ENCODE measurements at regions not wholly inside any gene's neighbourhood (a gene's known extent, or its start where the extent isn't known, plus 50 kb on each side); places are given as distances from the start of the nearest gene placed in this dataset.

- H3K4me2 ChIP-seq (ENCODE audit: control insufficient read depth, extremely low read depth, insufficient read depth, low read depth, low read length): peak overlapping the region; percentile 59
- H3K79me2 ChIP-seq (ENCODE audit: control insufficient read depth, insufficient read depth, low read length): no peaks in the 10 kb centered on the region
- no peak for TF ChIP-seq EZH2 (IDR thresholded peaks at IDR 0.05; ENCODE audit: low read length)
- TF ChIP-seq, protein P1, sequence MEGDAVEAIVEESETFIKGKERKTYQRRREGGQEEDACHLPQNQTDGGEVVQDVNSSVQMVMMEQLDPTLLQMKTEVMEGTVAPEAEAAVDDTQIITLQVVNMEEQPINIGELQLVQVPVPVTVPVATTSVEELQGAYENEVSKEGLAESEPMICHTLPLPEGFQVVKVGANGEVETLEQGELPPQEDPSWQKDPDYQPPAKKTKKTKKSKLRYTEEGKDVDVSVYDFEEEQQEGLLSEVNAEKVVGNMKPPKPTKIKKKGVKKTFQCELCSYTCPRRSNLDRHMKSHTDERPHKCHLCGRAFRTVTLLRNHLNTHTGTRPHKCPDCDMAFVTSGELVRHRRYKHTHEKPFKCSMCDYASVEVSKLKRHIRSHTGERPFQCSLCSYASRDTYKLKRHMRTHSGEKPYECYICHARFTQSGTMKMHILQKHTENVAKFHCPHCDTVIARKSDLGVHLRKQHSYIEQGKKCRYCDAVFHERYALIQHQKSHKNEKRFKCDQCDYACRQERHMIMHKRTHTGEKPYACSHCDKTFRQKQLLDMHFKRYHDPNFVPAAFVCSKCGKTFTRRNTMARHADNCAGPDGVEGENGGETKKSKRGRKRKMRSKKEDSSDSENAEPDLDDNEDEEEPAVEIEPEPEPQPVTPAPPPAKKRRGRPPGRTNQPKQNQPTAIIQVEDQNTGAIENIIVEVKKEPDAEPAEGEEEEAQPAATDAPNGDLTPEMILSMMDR (optimal IDR thresholded peaks at IDR 0.05 in 1 of 3, IDR thresholded peaks at IDR 0.05 in 1 of 3, conservative IDR thresholded peaks at IDR 0.05 in 1 of 3; ENCODE audit: extremely low read depth in 1 of 3, insufficient read depth in 2 of 3, low read length in 3 of 3): no peak
- H3K4me3 ChIP-seq (ENCODE audit: control insufficient read depth in 2 of 3, extremely low read depth in 1 of 3, insufficient read depth in 2 of 3, low read depth in 1 of 3, low read length in 3 of 3): no peak overlapping the region
- dilution Hi-C loops (cut with MboI; ENCODE audit: extremely low pct_ligation_motif_present, low sequenced_read_pairs): no loop called here
- FAIRE-seq (peak; percentile 73), DNase-seq (ENCODE audit: low read depth, low spot score) (peak; percentile 41)
- H3K4me1 ChIP-seq (ENCODE audit: control insufficient read depth, extremely low read depth, insufficient read depth, low read length): peaks cover 11% of the 10 kb centered on the region
- no peaks in the 10 kb centered on the region for H3K9me1 ChIP-seq (ENCODE audit: control insufficient read depth, extremely low read depth, insufficient read depth, low read length)
- H2AFZ ChIP-seq (ENCODE audit: control insufficient read depth, low read length): no peak overlapping the region
- peak overlapping the region; percentile 16 for H3K9ac ChIP-seq (ENCODE audit: control insufficient read depth, extremely low read depth, insufficient read depth, low read length)
- peak overlapping the region; percentile 56 for H3K27ac ChIP-seq (ENCODE audit: control insufficient read depth, insufficient read depth, low read length)
- no peaks in the 10 kb centered on the region for H4K20me1 ChIP-seq (ENCODE audit: control insufficient read depth, extremely low read depth, insufficient read depth, low read length)
- H3K36me3 ChIP-seq (ENCODE audit: control insufficient read depth in 2 of 2, extremely low read depth in 1 of 2, insufficient read depth in 2 of 2, low read length in 2 of 2): no peaks in the 10 kb centered on the region
- H3K9me3 ChIP-seq (ENCODE audit: control insufficient read depth, low read depth, low read length): no peaks in the 10 kb centered on the region
- H3K27me3 ChIP-seq (ENCODE audit: control insufficient read depth, extremely low read depth, insufficient read depth, low read length): peaks cover 4% of the 10 kb centered on the region
Measured at GRCh38 chrX:73268463-73268862, 53.8 kb upstream of the NAP1L2 start.

GRCh38 chrX:73267979-73268378 is 53.3 kb upstream of the NAP1L2 start:
- H3K4me3 ChIP-seq (ENCODE audit: control insufficient read depth in 2 of 3, extremely low read depth in 1 of 3, insufficient read depth in 2 of 3, low read depth in 1 of 3, low read length in 3 of 3): peak overlapping the region in 1 of 3 experiments; percentile 34
- TF ChIP-seq EZH2 (IDR thresholded peaks at IDR 0.05; ENCODE audit: low read length): no peak
- TF ChIP-seq, protein P1 (optimal IDR thresholded peaks at IDR 0.05 in 1 of 3, IDR thresholded peaks at IDR 0.05 in 1 of 3, conservative IDR thresholded peaks at IDR 0.05 in 1 of 3; ENCODE audit: extremely low read depth in 1 of 3, insufficient read depth in 2 of 3, low read length in 3 of 3): no peak
- H3K4me1 ChIP-seq (ENCODE audit: control insufficient read depth, extremely low read depth, insufficient read depth, low read length): peaks cover 11% of the 10 kb centered on the region
- dilution Hi-C loops (cut with MboI; ENCODE audit: extremely low pct_ligation_motif_present, low sequenced_read_pairs): no loop called here
- no peaks in the 10 kb centered on the region for H4K20me1 ChIP-seq (ENCODE audit: control insufficient read depth, extremely low read depth, insufficient read depth, low read length)
- DNase-seq (ENCODE audit: low read depth, low spot score) (peak; percentile 19), FAIRE-seq (peak; percentile 72)
- peak overlapping the region; percentile 16 for H3K9ac ChIP-seq (ENCODE audit: control insufficient read depth, extremely low read depth, insufficient read depth, low read length)
- H3K36me3 ChIP-seq (ENCODE audit: control insufficient read depth in 2 of 2, extremely low read depth in 1 of 2, insufficient read depth in 2 of 2, low read length in 2 of 2): no peaks in the 10 kb centered on the region
- peak overlapping the region; percentile 59 for H3K4me2 ChIP-seq (ENCODE audit: control insufficient read depth, extremely low read depth, insufficient read depth, low read depth, low read length)
- H3K27me3 ChIP-seq (ENCODE audit: control insufficient read depth, extremely low read depth, insufficient read depth, low read length): peaks cover 4% of the 10 kb centered on the region
- H3K27ac ChIP-seq (ENCODE audit: control insufficient read depth, insufficient read depth, low read length): peak overlapping the region; percentile 56
- H3K9me3 ChIP-seq (ENCODE audit: control insufficient read depth, low read depth, low read length): no peaks in the 10 kb centered on the region
- H2AFZ ChIP-seq (ENCODE audit: control insufficient read depth, low read length): no peak overlapping the region
- H3K9me1 ChIP-seq (ENCODE audit: control insufficient read depth, extremely low read depth, insufficient read depth, low read length): no peaks in the 10 kb centered on the region
- H3K79me2 ChIP-seq (ENCODE audit: control insufficient read depth, insufficient read depth, low read length): no peaks in the 10 kb centered on the region

All from keratinocyte (primary cell).